Activated CD4-positive, CD25-positive, alpha-beta regulatory T cell treated with anti-CD3 and anti-CD28 coated beads, Interleukin-2, amount 50 U/mL, for 24 hours (primary cell): ENCODE measurements at regions not wholly inside any gene's neighbourhood (a gene's known extent, or its start where the extent isn't known, plus 50 kb on each side); places are given as distances from the start of the nearest gene placed in this dataset.

Experiments
- ATAC-seq, 2 donors: fragments of 150-1000 bp; cut with Tn5 transposase; one replicate each; pipeline ENCODE4 v1.10.0; 2021; ENCODE audit warnings: mild to moderate bottlenecking in 1 of 2, moderate library complexity in 1 of 2

DNA sequence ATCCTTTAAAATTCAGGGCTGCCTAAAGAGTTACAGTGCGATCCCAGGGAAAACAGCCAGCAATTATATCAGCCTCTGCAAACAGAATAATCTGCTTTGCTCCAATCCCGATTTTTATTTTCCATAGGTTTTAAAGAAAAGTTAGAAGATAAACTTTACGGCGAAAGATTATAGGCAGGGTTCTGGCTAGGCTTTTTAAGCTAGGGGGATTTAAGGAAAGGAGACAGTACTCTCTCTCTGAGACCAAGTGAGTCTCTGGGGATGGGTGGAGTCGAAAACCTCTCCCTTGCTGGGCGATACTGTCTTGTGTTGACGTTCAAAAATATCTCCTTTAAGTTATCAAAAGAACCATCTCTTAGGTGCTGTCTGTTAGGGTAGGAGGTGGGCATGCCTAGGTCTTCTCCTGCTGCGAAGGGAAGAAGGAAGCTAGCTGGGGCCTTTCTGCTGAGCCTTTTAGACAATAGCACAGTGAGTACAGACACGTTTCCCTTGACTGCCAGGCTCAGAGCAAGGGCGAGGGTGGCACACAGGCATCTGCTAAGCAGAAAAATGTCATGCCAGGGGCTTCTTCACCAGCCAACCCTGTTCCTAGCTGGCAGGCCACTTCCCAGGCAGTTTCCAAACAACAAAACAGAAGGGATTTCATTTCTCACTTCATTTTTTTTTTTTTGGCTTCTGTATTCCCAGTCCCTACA lies 167.9 kb upstream of the MAF start:
- no peak for ATAC-seq

GRCh38 chr16:79767421-79768275 lies 167.1 kb upstream of the MAF start:
- no peak for ATAC-seq

DNA sequence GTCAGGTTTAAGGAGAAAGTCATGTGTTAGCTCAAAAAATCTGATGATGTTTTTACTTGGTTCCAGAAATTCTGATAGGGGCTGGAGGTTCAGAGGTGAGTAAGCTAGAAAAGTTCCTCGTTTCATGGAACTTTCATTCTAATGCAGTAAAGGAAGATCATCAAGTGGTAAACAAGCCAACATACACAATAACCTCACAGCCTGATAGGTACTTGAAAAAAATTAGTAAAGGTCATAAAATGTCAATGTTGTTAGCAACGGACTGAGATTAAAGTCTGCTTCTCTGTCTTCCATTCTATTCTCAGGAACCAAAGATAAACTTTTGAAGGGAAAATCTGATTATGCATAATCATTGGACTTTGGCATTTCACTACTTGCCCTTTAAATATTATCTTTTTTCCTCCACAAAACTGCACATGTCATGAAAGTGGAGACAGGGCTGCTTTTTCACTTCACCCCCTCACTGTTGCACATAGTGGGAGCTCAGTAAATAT lies 165.4 kb upstream of the MAF start:
- no peak for ATAC-seq

DNA sequence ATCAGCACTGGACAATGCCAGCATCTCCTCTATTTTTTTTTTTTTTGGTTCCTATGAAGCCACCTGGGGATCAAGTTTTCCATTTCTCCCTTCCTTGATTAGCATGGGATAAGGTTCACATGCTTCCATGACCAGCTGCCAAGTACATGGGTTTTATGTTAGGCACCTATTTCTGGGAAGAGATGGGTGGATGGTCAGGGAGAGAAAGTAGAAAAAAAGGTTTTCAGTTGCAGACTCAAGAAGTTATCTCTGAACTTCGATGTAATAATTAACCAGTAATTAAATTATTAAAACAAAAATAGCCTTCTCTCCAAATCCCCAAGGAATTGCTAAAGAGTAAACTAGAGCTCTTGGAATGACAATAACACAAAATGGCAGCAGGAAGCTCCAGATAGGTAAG lies 164.9 kb upstream of the MAF start:
- ATAC-seq, result no peak

GRCh38 chr16:79764415-79765110 lies 164.0 kb upstream of the MAF start:
- ATAC-seq, result no peak

- ATAC-seq, result no peak
Observed at GRCh38 chr16:79762217-79762616, 161.7 kb upstream of the MAF start.

GRCh38 chr16:79758615-79759346 lies 158.2 kb upstream of the MAF start:
- no peak for ATAC-seq

DNA sequence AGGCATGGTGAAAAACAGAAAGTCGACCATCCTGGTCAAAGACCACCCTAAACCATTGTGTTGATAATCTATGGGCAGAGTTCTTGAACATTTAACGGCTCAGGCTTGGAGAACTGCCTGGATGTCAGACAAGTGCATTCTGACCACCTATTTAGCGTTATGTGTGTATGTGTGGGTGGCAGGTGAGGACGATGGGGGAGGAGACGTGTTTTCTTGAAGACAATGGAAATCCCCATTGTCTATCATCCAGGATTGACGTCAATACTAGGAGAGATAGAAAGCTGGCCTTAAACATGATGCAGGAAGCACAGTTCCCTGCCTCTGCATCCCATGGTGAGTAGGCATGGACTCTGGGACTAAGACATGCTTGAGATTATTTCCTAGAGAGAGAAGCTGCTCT lies 157.4 kb upstream of the MAF start:
- ATAC-seq, result no peak

DNA sequence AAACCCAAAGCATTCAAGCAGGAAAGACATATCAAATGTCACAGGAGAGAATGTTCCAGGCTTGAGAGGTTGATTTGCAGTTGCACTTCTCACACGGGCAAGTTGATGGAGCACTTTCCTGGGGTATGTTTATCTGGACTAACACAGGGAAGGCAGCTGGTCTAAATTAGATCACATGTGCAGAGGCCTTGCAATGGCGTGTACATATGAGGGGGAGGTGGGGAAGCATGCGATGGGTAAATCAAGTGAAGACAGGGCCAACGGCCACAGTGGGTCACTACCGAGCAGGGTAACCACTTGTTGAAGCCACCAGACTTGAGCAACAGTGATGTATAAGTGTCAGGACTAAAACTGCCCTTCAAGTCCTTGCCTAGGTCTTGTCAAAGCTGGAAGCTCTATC lies 156.6 kb upstream of the MAF start:
- no peak for ATAC-seq

GRCh38 chr16:79756571-79756970 lies 156.0 kb upstream of the MAF start:
- no peak for ATAC-seq

- no peak for ATAC-seq
Observed at GRCh38 chr16:79754501-79754900, 154.0 kb upstream of the MAF start.

GRCh38 chr16:79754081-79754480 lies 153.5 kb upstream of the MAF start:
- ATAC-seq, result no peak

DNA sequence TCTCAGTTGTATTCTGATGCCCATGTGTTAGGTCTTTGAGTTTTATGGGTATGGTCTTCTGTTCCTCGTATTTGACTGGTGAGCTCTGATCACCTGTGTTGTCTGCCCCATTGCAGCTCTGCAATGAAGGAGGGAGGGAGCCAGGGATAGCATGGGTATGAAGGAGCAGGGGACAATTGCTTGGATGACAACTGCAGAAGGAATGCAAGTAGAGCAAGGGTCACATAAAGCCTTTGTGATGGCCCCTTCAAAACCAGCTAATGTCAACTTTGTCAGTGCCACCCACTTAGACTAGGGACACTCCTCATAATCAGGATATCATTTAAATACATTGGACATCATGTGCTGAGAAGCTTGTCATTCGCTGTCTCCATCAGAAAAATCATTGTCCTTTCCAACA lies 152.7 kb upstream of the MAF start:
- ATAC-seq, result no peak

GRCh38 chr16:79752396-79752795 lies 151.9 kb upstream of the MAF start:
- no peak for ATAC-seq

DNA sequence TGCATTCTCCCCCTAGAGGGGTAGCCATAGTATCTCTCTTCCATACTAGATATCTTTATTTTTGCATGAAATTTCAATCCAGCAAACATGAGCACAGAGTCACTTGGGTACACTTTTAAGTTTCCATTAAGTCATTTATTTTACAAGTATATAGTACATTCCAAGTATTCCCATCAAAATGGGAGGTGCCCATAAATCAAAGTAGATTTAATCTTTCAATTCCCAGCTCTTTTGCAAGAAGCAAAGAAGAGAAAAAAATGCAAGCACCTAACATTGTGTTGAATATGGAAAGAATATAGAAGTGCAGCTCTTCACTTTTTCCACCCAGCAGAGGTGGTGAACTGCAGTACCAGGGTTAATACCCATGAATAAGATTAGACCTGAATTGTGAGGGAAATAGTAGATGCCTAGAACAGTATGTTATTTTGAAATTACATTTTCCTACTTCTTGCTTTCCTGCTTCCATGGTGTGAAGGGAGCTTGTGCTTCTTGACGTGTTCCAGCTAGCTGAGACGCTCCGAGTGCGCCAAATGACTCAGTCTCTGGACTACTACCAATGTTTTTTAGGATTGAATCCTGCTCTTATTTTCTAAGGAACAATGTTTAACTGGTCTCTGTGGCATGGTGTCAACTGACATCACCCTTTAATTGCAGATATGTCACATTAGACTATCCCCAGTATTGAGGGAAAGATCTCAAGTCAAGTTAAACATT lies 151.1 kb upstream of the MAF start:
- no peak for ATAC-seq

DNA sequence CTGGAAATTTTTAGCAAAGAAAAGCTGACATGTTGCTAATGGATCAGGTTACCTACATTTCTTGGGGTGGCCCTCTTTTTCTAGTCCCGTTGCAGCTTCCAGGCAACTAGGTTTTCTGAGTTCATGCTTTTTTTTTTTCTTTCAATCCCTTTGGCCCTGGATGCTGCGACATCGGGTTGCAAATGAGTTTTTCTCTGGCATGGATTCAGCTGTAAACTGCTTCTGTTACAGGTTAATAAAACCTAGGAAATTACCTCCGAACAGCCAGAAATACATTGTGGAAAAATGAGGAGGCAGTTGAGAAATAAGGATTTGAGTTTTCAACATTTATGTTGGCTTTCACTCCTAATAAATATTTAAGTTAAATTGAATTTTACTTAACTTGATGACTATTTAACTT lies 149.8 kb upstream of the MAF start:
- no peak for ATAC-seq

GRCh38 chr16:79748629-79749028 lies 148.1 kb upstream of the MAF start:
- ATAC-seq, result peak; percentile 56 to 73

DNA sequence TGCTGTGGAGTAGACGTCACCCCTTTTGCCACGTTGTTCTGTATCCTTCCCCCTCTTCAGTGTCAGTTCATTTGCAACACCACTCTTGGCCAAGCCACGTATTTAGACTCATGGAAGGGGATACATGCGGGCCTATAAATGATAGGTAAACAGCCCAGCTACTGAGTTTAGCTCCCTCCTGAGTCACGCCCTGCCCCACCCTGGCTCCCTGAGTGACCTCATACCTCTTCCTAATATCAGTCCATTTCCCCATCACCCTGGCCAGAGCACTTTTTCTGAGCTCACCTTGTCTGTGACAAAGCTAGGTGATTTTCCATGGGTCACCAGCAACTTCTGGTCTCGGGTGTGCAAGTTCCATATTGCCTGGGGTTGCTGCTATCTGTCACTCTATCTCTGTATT lies 147.2 kb upstream of the MAF start:
- ATAC-seq, result no peak

GRCh38 chr16:79740252-79740651 lies 139.7 kb upstream of the MAF start:
- ATAC-seq, result no peak

DNA sequence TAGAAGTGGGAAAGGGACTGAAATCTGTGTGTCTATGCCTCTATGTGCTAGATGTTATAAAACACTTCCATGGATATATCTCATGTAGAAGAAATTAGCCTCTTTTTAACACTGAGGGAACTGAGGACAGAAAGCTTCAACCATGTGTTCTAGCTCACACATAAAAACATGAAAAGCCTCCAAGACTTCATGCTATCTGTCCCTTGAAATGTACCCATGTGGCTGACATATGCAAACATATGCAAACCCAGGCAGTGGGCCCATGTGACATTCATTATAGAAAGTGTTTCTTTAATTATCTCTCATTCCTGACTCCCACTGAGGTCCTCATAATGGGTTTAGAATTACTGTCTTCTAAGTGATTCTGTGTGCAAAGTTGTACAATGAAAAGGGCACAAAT lies 134.7 kb upstream of the MAF start:
- ATAC-seq, result no peak

DNA sequence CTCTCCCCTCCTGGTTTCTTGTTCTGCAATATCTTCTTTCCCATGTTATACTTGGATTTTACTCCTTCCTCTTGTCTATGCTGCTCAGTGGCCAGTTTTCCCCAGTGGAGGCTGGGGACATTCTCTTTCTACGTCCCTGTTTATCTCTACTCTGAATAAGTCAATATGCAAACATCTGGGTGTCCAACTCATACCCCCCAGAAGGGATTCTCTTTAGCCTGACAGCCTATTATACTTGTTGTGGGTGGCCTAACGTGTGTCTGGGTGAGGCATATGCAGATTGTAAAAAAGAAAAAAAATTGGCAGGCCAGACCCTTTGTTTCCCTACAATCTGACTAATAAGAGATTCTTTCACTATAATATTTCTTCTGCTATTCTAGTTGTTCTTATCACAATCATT lies 134.2 kb upstream of the MAF start:
- no peak for ATAC-seq

DNA sequence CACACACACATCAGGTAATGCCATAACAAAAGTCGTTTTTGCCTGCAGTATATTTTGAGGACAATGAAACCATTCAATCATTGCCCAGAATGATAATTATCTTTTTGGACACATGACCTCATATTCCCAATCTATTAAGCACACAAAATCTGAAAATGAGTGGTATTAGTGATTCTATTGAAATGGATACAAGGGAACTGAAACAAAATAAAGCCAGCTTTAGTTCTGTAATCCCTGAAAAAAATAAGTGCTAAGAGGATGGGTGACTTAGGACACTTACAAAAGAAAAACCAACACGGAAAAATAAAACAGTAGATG lies 128.3 kb upstream of the MAF start:
- no peak for ATAC-seq
